B cell (primary cell): ENCODE measurements at regions not wholly inside any gene's neighbourhood (a gene's known extent, or its start where the extent isn't known, plus 50 kb on each side); places are given as distances from the start of the nearest gene placed in this dataset.

Experiments used
- CTCF ChIP-seq: fragments of 200-600 bp; IDR thresholded peaks from one replicate; pipeline ENCODE4 v1.8.0; 2022; ENCODE audit warnings: antibody characterized with exemption, mild to moderate bottlenecking
- EZH2 ChIP-seq: IDR thresholded peaks from 2 replicates; pipeline ENCODE4 v1.6.1; 2012; ENCODE audit warnings: borderline replicate concordance, low read depth, mild to moderate bottlenecking, moderate library complexity, low read length; ENCODE audit not compliant: insufficient read depth, poor library complexity, severe bottlenecking

- TF ChIP-seq CTCF (no peak), EZH2 (no peak)
Measured at GRCh38 chr2:18961991-18962421, 372.6 kb upstream of the NT5C1B start.
